SU-DHL-6 (cell line): ENCODE measurements at regions not wholly inside any gene's neighbourhood (a gene's known extent, or its start where the extent isn't known, plus 50 kb on each side); places are given as distances from the start of the nearest gene placed in this dataset.

ENCODE experiments used
- H2AFZ ChIP-seq: fragments of 200-600 bp; sonication (generic); 2 replicates; pipeline ENCODE4 v1.6.1; 2014; ENCODE audit warnings: low read depth, mild to moderate bottlenecking, moderate library complexity, mixed read lengths, antibody characterized with exemption, low read length; ENCODE audit not compliant: severe bottlenecking
- H3F3A ChIP-seq: fragments of 200-600 bp; shearing (Covaris generic); 2 replicates; pipeline ENCODE4 v1.6.0; 2016; ENCODE audit warnings: antibody characterized with exemption, mild to moderate bottlenecking; ENCODE audit not compliant: insufficient read depth
- H3K27ac ChIP-seq: fragments of 200-600 bp; sonication (generic); 2 replicates; pipeline ENCODE4 v1.5.1; 2016; ENCODE audit warnings: low read depth, mild to moderate bottlenecking, low read length, moderate library complexity, mixed read lengths
- H3K27me3 ChIP-seq: fragments of 200-600 bp; sonication (generic), shearing (Covaris generic); 2 replicates; pipeline ENCODE4 v1.6.0; 2014; ENCODE audit warnings: mild to moderate bottlenecking, low read length
- H3K36me3 ChIP-seq: fragments of 200-600 bp; sonication (generic); 2 replicates; pipeline ENCODE4 v1.6.1; 2014; ENCODE audit warnings: mild to moderate bottlenecking, low read length, mixed read lengths
- H3K4me2 ChIP-seq: fragments of 300-600, 200-600 bp; shearing (Covaris generic), sonication (generic); 2 replicates; pipeline ENCODE4 v1.6.0; 2014; ENCODE audit warnings: low read length, low read depth, mild to moderate bottlenecking; ENCODE audit not compliant: poor library complexity, severe bottlenecking
- H3K4me3 ChIP-seq: fragments of 200-600 bp; sonication (generic); 2 replicates; pipeline ENCODE4 v1.5.1; 2014; ENCODE audit warnings: antibody characterized with exemption, low read length, mild to moderate bottlenecking, mixed read lengths; ENCODE audit not compliant: insufficient read depth, poor library complexity, severe bottlenecking
- H3K79me2 ChIP-seq: fragments of 200-600 bp; sonication (generic); 2 replicates; pipeline ENCODE4 v1.6.1; 2014; ENCODE audit warnings: mild to moderate bottlenecking, low read length, moderate library complexity; ENCODE audit not compliant: insufficient read depth
- H3K9ac ChIP-seq: fragments of 200-600 bp; sonication (generic); 2 replicates; pipeline ENCODE4 v1.7.0; 2014; ENCODE audit warnings: mild to moderate bottlenecking, low read length
- H3K9me2 ChIP-seq: fragments of 200-600 bp; sonication (generic); replicated peaks from 2 replicates; pipeline ENCODE4 v1.6.1; 2014; ENCODE audit warnings: low read length; ENCODE audit not compliant: insufficient read depth
- H3K9me3 ChIP-seq: fragments of 200-600 bp; sonication (generic); 2 replicates; pipeline ENCODE4 v1.6.1; 2014; ENCODE audit warnings: low read length, mixed read lengths; ENCODE audit not compliant: insufficient read depth
- H4K20me1 ChIP-seq: fragments of 200-600 bp; sonication (generic); 2 replicates; pipeline ENCODE4 v1.6.1; 2014; ENCODE audit warnings: low read depth, mild to moderate bottlenecking, antibody characterized with exemption, low read length, moderate library complexity, mixed read lengths
- EZH2phosphoT487 ChIP-seq: fragments of 200-600 bp; sonication (generic), shearing (Covaris generic); conservative IDR thresholded peaks from 2 replicates; pipeline ENCODE4 v1.6.1; 2018; ENCODE audit warnings: mild to moderate bottlenecking, antibody characterized with exemption, low read length, moderate library complexity, mixed read lengths
- TF ChIP-seq, protein P1 (sequence below): fragments of 200-600 bp; sonication (generic); IDR thresholded peaks from one replicate; pipeline ENCODE4 v1.5.1; 2017; ENCODE audit warnings: antibody characterized with exemption, mild to moderate bottlenecking, low read length, moderate library complexity; ENCODE audit not compliant: insufficient read depth, poor library complexity, severe bottlenecking

DNA sequence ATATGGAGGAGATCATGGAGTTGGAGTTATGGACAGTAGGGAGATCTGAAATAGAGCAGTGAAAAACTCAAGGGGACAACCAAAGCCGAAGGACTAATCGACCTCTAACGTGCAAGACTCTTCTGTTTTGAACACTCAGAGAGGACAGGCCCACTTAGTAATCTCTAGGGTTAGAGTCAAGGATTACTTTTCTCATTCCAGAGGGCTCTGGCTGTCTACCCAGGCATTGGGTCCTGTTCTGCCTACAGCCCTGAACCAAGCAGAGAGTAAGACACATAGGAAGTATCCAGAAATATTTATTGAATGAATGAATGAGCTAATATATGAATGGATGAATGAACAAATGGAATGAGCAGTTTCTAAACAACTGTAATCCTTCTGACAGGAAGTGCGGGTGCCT, 50.3 kb upstream of the PKDCC start:
- Histone ChIP-seq H3K4me3 (no peak overlapping the region), H2AFZ (no peak overlapping the region), H3K36me3 (no peaks in the 10 kb centered on the region), H3K9me2 (no peaks in the 10 kb centered on the region), H3K79me2 (no peaks in the 10 kb centered on the region), H3K9me3 (no peaks in the 10 kb centered on the region), H3F3A (no peaks in the 10 kb centered on the region), H3K9ac (no peak overlapping the region), H3K27ac (no peak overlapping the region), H4K20me1 (no peaks in the 10 kb centered on the region), H3K4me2 (no peak overlapping the region), H3K27me3 (no peaks in the 10 kb centered on the region)
- TF ChIP-seq EZH2phosphoT487, result no peak
- TF ChIP-seq, protein P1, sequence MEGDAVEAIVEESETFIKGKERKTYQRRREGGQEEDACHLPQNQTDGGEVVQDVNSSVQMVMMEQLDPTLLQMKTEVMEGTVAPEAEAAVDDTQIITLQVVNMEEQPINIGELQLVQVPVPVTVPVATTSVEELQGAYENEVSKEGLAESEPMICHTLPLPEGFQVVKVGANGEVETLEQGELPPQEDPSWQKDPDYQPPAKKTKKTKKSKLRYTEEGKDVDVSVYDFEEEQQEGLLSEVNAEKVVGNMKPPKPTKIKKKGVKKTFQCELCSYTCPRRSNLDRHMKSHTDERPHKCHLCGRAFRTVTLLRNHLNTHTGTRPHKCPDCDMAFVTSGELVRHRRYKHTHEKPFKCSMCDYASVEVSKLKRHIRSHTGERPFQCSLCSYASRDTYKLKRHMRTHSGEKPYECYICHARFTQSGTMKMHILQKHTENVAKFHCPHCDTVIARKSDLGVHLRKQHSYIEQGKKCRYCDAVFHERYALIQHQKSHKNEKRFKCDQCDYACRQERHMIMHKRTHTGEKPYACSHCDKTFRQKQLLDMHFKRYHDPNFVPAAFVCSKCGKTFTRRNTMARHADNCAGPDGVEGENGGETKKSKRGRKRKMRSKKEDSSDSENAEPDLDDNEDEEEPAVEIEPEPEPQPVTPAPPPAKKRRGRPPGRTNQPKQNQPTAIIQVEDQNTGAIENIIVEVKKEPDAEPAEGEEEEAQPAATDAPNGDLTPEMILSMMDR, result no peak
